Stomach (tissue), 8 donors: ENCODE measurements at regions not wholly inside any gene's neighbourhood (a gene's known extent, or its start where the extent isn't known, plus 50 kb on each side); places are given as distances from the start of the nearest gene placed in this dataset.
A peak's percentile ranks its signal among the peaks of the same experiment; 100 is the strongest.
"Not testable (repeated sequence)": the region's sequence is repeated elsewhere in the genome, so short reads cannot be mapped to it uniquely, and the experiment has no call there.

Source experiments
- DNase-seq, 2 donors: peaks; one replicate each; pipeline versions ENCODE4 v3.0.0 to v3.0.0-alpha.2; 2013 to 2019
- H3K27ac ChIP-seq, 5 donors: fragments of 200-600 bp in 4 of 5; sonication (generic) in 4 of 5; one replicate each; pipeline ENCODE4 v1.5.1; 2013 to 2019; ENCODE audit warnings: mild to moderate bottlenecking in 1 of 5, moderate library complexity in 1 of 5
- H3K27me3 ChIP-seq, 3 donors: fragments of 200-600 bp; sonication (generic); one replicate each; pipeline ENCODE4 v1.5.1; 2017 to 2019; ENCODE audit warnings: mixed run types in 1 of 3
- H3K36me3 ChIP-seq, 4 donors: fragments of 200-600 bp; sonication (generic); 1 replicate in 3 of 4; 2 replicates in 1 of 4; pipeline ENCODE4 v1.5.1; 2016 to 2019
- H3K4me1 ChIP-seq, 4 donors: fragments of 200-600 bp; sonication (generic); one replicate each; pipeline ENCODE4 v1.5.1; 2016 to 2019
- H3K4me3 ChIP-seq, 4 donors: fragments of 200-600 bp; sonication (generic) in 3 of 4; one replicate each; pipeline ENCODE4 v1.5.1; 2016 to 2019; ENCODE audit warnings: mild to moderate bottlenecking in 1 of 4
- H3K9me3 ChIP-seq, 4 donors: fragments of 200-600 bp; sonication (generic); one replicate each; pipeline ENCODE4 v1.5.1; 2016 to 2019
- CTCF ChIP-seq, 7 experiments: fragments of 450-650 bp in 4 of 7; fragments of 200-600 bp in 3 of 7; sonication (generic) in 3 of 7; IDR thresholded peaks; one replicate each; pipeline ENCODE4 v1.5.1; 2016 to 2019; ENCODE audit warnings: antibody characterized with exemption in 7 of 7, control low read depth in 2 of 7, mild to moderate bottlenecking in 1 of 7
- EP300 ChIP-seq: sonication (generic); formaldehyde crosslinking; IDR thresholded peaks from one replicate; pipeline ENCODE4 v1.6.1; 2017; ENCODE audit warnings: antibody characterized with exemption
- POLR2A ChIP-seq, 4 donors: fragments of 450-650 bp; IDR thresholded peaks; one replicate each; pipeline ENCODE4 v1.6.1; 2016; ENCODE audit warnings: antibody characterized with exemption in 4 of 4, control low read depth in 2 of 4, mild to moderate bottlenecking in 1 of 4, moderate library complexity in 1 of 4
- POLR2AphosphoS5 ChIP-seq, 3 donors: sonication (generic); formaldehyde crosslinking; IDR thresholded peaks; one replicate each; pipeline ENCODE4 v1.6.1; 2016; ENCODE audit warnings: antibody characterized with exemption in 3 of 3
- WGBS, 5 donors: extraction: QIAGEN DNeasy Blood & Tissue Kit in 3 of 5; methylation state at CpG; one replicate each; pipeline versions ENCODE4 v1.1.5 to v1.1.7; 2013 to 2018; 5-methylcytosine and 5-hydroxymethylcytosine counted together
- intact Hi-C: fragments of 100-400 bp; cut with DNase I; formaldehyde crosslinking; loops from one replicate; pipeline ENCODE4 v1.15.1; 2023; ENCODE audit warnings: low total_unique reads
- donor health status: healthy with polysubstance abuse.
- donor health status: Bipolar disorder and iron deficiency.
- donor health status: healthy.

DNA sequence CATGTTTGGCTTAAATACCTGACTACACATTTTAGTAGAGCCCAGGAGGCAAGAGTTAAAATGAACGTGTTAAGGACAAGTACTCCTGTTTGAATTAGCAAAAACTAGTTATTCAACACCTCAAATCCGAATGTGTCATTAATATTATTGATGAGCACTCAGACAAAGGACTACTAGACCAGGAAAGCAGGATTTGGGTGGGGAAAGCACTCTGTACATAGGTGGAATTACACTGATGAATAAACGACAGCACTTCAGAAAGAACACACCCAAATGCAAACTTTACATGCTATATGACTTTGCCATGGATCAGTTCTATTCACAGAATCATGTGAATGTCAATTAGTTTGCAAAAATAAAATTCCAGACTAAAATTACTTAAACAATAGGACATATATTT is 95.1 kb upstream of the CAV2 start:
- no peak for DNase-seq
- Histone ChIP-seq H3K4me3 (no peak overlapping the region), H3K9me3 (no peaks in the 10 kb centered on the region), H3K27me3 (no peaks in the 10 kb centered on the region), H3K4me1 (peaks cover 0 to 7% (median 0%) of the 10 kb centered on the region in 4 donors), H3K36me3 (no peaks in the 10 kb centered on the region), H3K27ac (no peak overlapping the region)
- WGBS, 5 donors: 44 to 58% (median 48%) methylated on average over 3 of the region's 3 CpGs
- intact Hi-C loops: no loop called here
- no peak for TF ChIP-seq EP300
- TF ChIP-seq CTCF (IDR thresholded peaks at IDR 0.05): no peak
- TF ChIP-seq POLR2AphosphoS5 (IDR thresholded peaks at IDR 0.05): no peak
- no peak for TF ChIP-seq POLR2A (IDR thresholded peaks at IDR 0.05)

- intact Hi-C loops: no loop called here
- no peaks in the 10 kb centered on the region for H3K36me3 ChIP-seq
- peaks cover 0 to 7% (median 0%) of the 10 kb centered on the region in 4 donors for H3K4me1 ChIP-seq
- no peak overlapping the region for H3K4me3 ChIP-seq
- TF ChIP-seq CTCF (IDR thresholded peaks at IDR 0.05): no peak
- TF ChIP-seq POLR2AphosphoS5 (IDR thresholded peaks at IDR 0.05): no peak
- no peak for TF ChIP-seq POLR2A (IDR thresholded peaks at IDR 0.05)
- no peak for TF ChIP-seq EP300
- H3K9me3 ChIP-seq: no peaks in the 10 kb centered on the region
- WGBS, 5 donors: 87 to 94% (median 89%) methylated on average over 2 of the region's 2 CpGs
- H3K27me3 ChIP-seq: no peaks in the 10 kb centered on the region
- DNase-seq: no peak
- no peak overlapping the region for H3K27ac ChIP-seq
These were observed 93.7 kb upstream of the CAV2 start for GRCh38 chr7:116405810-116406209.

GRCh38 chr7:116407165-116407564 is 92.4 kb upstream of the CAV2 start:
- no peaks in the 10 kb centered on the region for H3K36me3 ChIP-seq
- WGBS, 5 donors: 89 to 97% (median 93%) methylated on average over 3 of the region's 3 CpGs
- no peaks in the 10 kb centered on the region for H3K9me3 ChIP-seq
- DNase-seq: peak in 1 of 2 donors; percentile 16
- peaks cover 0 to 7% (median 0%) of the 10 kb centered on the region in 4 donors for H3K4me1 ChIP-seq
- no peaks in the 10 kb centered on the region for H3K27me3 ChIP-seq
- H3K27ac ChIP-seq: no peak overlapping the region
- no peak overlapping the region for H3K4me3 ChIP-seq
- intact Hi-C loops: no loop called here
- no peak for TF ChIP-seq POLR2AphosphoS5 (IDR thresholded peaks at IDR 0.05)
- TF ChIP-seq EP300: no peak

GRCh38 chr7:116408166-116408565 is 91.4 kb upstream of the CAV2 start:
- H3K27me3 ChIP-seq: no peaks in the 10 kb centered on the region
- H3K36me3 ChIP-seq: no peaks in the 10 kb centered on the region
- DNase-seq: no peak
- 73 to 87% (median 82%) methylated on average over 2 of the region's 2 CpGs for WGBS, 5 donors
- intact Hi-C loops: no loop called here
- TF ChIP-seq EP300 (no peak), POLR2A (IDR thresholded peaks at IDR 0.05) (no peak), POLR2AphosphoS5 (IDR thresholded peaks at IDR 0.05) (no peak), CTCF (IDR thresholded peaks at IDR 0.05) (no peak)
- no peaks in the 10 kb centered on the region for H3K9me3 ChIP-seq
- no peak overlapping the region for H3K27ac ChIP-seq
- H3K4me1 ChIP-seq: peaks cover 0 to 6% (median 0%) of the 10 kb centered on the region in 4 donors
- H3K4me3 ChIP-seq: no peak overlapping the region

DNA sequence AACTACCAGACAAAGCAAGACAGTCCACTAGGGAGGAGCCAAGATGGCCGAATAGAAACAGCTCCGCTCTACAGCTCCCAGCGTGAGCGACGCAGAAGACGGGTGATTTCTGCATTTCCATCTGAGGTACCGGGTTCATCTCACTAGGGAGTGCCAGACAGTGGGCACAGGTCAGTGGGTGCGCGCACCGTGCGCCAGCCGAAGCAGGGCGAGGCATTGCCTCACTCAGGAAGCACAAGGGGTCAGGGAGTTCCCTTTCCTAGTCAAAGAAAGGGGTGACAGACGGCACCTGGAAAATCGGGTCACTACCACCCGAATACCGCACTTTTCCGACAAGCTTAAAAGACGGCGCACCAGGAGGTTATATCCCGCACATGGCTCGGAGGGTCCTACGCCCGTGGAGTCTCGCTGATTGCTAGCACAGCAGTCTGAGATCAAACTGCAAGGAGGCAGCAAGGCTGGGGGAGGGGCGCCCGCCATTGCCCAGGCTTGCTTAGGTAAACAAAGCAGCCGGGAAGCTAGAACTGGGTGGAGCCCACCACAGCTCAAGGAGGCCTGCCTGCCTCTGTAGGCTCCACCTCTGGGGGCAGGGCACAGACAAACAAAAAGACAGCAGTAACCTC is 90.6 kb upstream of the CAV2 start:
- 82 to 95% (median 84%) methylated on average over 19 to 28 of the region's 28 CpGs for WGBS, 5 donors
- H3K27ac ChIP-seq, H3K27me3 ChIP-seq, H3K4me3 ChIP-seq, DNase-seq, intact Hi-C loops, H3K9me3 ChIP-seq, H3K4me1 ChIP-seq, H3K36me3 ChIP-seq: not testable (repeated sequence)

- H3K36me3 ChIP-seq, H3K4me3 ChIP-seq, H3K27me3 ChIP-seq, intact Hi-C loops, DNase-seq, H3K4me1 ChIP-seq, H3K9me3 ChIP-seq, H3K27ac ChIP-seq: not testable (repeated sequence)
- 79 to 100% (median 83%) methylated on average over 1 to 3 of the region's 3 CpGs for WGBS, 5 donors
These were observed 88.8 kb upstream of the CAV2 start for GRCh38 chr7:116410694-116411093.
